OCI-LY7 (cell line): ENCODE measurements at regions not wholly inside any gene's neighbourhood (a gene's known extent, or its start where the extent isn't known, plus 50 kb on each side); places are given as distances from the start of the nearest gene placed in this dataset.
A peak's percentile ranks its signal among the peaks of the same experiment; 100 is the strongest.

Experiments used
- BruUV-seq: library from RNA; stranded (reverse); fragments of 400-500 nt; replicated peaks from 2 replicates; lab custom pipeline; 2021; lab: Mats Ljungman, UMichigan
- CTCF ChIA-PET: fragments of 300-600 bp; sonication (Branson Sonifier 250); formaldehyde crosslinking; loops from one replicate; lab custom pipeline; 2022; ENCODE audit warnings: antibody characterized with exemption; ENCODE audit not compliant: unreplicated experiment; lab: Charles Lee
- POLR2A ChIA-PET: fragments of 300-600 bp; sonication (Branson Sonifier 250); formaldehyde crosslinking; loops from one replicate; lab custom pipeline; 2022; ENCODE audit warnings: antibody characterized with exemption; lab: Charles Lee
- DNase-seq: peaks from one replicate; pipeline ENCODE4 v3.0.0-alpha.2; 2015; ENCODE audit warnings: low spot score
- H2AFZ ChIP-seq: fragments of 200-600 bp; sonication (generic), shearing (Covaris generic); 2 replicates; pipeline ENCODE4 v1.6.1; 2014; ENCODE audit warnings: mild to moderate bottlenecking, antibody characterized with exemption, low read length, moderate library complexity
- H3K27ac ChIP-seq: fragments of 200-600 bp; sonication (generic); 2 replicates; pipeline ENCODE4 v1.5.1; 2014; ENCODE audit warnings: mixed run types, low read depth, mild to moderate bottlenecking, moderate library complexity, low read length, inconsistent platforms; ENCODE audit not compliant: poor library complexity, severe bottlenecking
- H3K36me3 ChIP-seq: fragments of 200-600 bp; sonication (generic); 2 replicates; pipeline ENCODE4 v1.6.1; 2014; ENCODE audit warnings: mild to moderate bottlenecking, antibody characterized with exemption, low read length, moderate library complexity, mixed read lengths; ENCODE audit not compliant: insufficient read depth
- H3K4me1 ChIP-seq: fragments of 200-600 bp; sonication (generic); 2 replicates; pipeline ENCODE4 v1.5.1; 2014; ENCODE audit warnings: mild to moderate bottlenecking, low read length; ENCODE audit not compliant: insufficient read depth, poor library complexity, severe bottlenecking
- H3K4me2 ChIP-seq: fragments of 200-600 bp; sonication (generic); 2 replicates; pipeline ENCODE4 v1.6.1; 2014; ENCODE audit warnings: mild to moderate bottlenecking, low read length
- H3K4me3 ChIP-seq: fragments of 200-600 bp; sonication (generic); 2 replicates; pipeline ENCODE4 v1.5.1; 2014; ENCODE audit warnings: mild to moderate bottlenecking, low read depth, low read length; ENCODE audit not compliant: poor library complexity, severe bottlenecking
- H3K79me2 ChIP-seq: fragments of 200-600 bp; sonication (generic); 2 replicates; pipeline ENCODE4 v1.6.1; 2016; ENCODE audit warnings: low read depth, mild to moderate bottlenecking, low read length, moderate library complexity, mixed read lengths; ENCODE audit not compliant: insufficient read depth
- H3K9me2 ChIP-seq: fragments of 200-600 bp; sonication (generic); 2 replicates; pipeline ENCODE4 v1.6.1; 2016; ENCODE audit warnings: mild to moderate bottlenecking, low read length, mixed read lengths; ENCODE audit not compliant: insufficient read depth
- H3K9me3 ChIP-seq: fragments of 200-600 bp; sonication (generic); 2 replicates; pipeline ENCODE4 v1.6.1; 2014; ENCODE audit warnings: mild to moderate bottlenecking, mixed run types, low read length, mixed read lengths
- H4K20me1 ChIP-seq: fragments of 200-600 bp; sonication (generic); 2 replicates; pipeline ENCODE4 v1.6.1; 2014; ENCODE audit warnings: mild to moderate bottlenecking, antibody characterized with exemption, low read length, moderate library complexity, mixed read lengths; ENCODE audit not compliant: insufficient read depth
- EZH2phosphoT487 ChIP-seq: fragments of 200-600 bp; sonication (generic); IDR thresholded peaks from 2 replicates; pipeline ENCODE4 v1.6.1; 2018; ENCODE audit warnings: low read depth, borderline replicate concordance, mild to moderate bottlenecking, mixed run types, antibody characterized with exemption, low read length, moderate library complexity, mixed read lengths
- intact Hi-C: fragments of 100-400 bp; cut with micrococcal nuclease; formaldehyde crosslinking; loops from one replicate; pipeline ENCODE4 v1.10.0; 2022; ENCODE audit not compliant: unreplicated experiment
- TF ChIP-seq, protein P1 (sequence below): fragments of 200-600 bp; sonication (generic); conservative IDR thresholded peaks from 2 replicates; pipeline ENCODE4 v1.5.1; 2014; ENCODE audit warnings: mild to moderate bottlenecking, antibody characterized with exemption, low read length, moderate library complexity, mixed read lengths

DNA sequence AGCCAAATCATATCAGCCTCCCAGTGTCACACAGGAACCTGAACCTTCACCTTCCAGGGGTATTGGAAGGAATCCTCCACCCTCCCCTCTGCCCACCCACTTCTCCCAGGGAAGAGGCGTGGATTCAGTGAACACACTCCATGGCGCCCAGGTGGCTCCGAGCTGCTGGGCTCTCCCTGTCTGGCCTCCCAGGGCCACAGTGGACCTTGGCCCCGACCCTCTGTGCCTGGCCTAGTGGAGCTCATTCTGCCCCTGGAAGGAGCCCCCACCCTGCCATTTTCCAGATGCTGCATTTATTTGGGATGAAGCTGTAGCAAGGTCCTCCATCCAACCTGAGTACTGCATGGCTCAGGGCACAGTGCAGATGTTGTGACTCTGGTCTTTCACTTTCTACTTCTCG is 1340.1 kb downstream of the TBC1D22A start:
- H3K9me3 ChIP-seq: peaks cover 14% of the 10 kb centered on the region; the same call in 1 of the 2 replicates
- CTCF ChIA-PET: no interaction called here
- no peaks in the 10 kb centered on the region for H3K9me2 ChIP-seq
- TF ChIP-seq EZH2phosphoT487: no peak
- TF ChIP-seq, protein P1, sequence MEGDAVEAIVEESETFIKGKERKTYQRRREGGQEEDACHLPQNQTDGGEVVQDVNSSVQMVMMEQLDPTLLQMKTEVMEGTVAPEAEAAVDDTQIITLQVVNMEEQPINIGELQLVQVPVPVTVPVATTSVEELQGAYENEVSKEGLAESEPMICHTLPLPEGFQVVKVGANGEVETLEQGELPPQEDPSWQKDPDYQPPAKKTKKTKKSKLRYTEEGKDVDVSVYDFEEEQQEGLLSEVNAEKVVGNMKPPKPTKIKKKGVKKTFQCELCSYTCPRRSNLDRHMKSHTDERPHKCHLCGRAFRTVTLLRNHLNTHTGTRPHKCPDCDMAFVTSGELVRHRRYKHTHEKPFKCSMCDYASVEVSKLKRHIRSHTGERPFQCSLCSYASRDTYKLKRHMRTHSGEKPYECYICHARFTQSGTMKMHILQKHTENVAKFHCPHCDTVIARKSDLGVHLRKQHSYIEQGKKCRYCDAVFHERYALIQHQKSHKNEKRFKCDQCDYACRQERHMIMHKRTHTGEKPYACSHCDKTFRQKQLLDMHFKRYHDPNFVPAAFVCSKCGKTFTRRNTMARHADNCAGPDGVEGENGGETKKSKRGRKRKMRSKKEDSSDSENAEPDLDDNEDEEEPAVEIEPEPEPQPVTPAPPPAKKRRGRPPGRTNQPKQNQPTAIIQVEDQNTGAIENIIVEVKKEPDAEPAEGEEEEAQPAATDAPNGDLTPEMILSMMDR: no peak
- intact Hi-C loops: no loop called here
- H3K4me3 ChIP-seq: no peak overlapping the region
- POLR2A ChIA-PET: interaction anchor here (1.1 kb wide), 2 partner anchors 114 to 262 kb away, joined by 3 read pairs; no protein-coding TSS in a partner anchor
- no peaks in the 10 kb centered on the region for H4K20me1 ChIP-seq
- no peak overlapping the region for H3K27ac ChIP-seq
- no peak for DNase-seq
- H3K79me2 ChIP-seq: no peaks in the 10 kb centered on the region
- no TSS peak for BruUV-seq
- no peaks in the 10 kb centered on the region; the same call in 1 of the 2 replicates for H3K36me3 ChIP-seq
- H3K4me2 ChIP-seq: no peak overlapping the region
- peaks cover 62% of the 10 kb centered on the region for H3K4me1 ChIP-seq
- H2AFZ ChIP-seq: no peak overlapping the region

DNA sequence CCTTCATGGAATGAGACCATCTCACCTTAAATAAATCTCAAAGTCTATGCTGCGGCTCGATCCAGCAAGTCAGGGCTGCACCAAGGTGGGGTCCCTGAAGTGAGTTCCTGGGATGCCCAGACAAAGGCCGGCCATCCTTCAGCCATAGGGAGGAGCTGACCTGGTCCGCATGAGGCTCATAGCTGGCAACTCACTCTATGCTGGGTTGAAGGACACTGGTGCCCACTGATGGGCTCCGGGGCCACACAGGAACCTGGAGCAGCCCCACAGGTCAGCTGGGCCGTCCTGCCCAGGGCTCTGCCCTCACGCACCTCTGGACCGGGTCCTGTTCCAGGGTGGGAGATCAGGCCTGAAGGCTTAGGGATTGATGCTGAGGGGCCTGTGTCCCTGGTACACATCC is 1339.3 kb downstream of the TBC1D22A start:
- ChIA-PET POLR2A (no interaction called here), CTCF (no interaction called here)
- Histone ChIP-seq H3K9me2 (no peaks in the 10 kb centered on the region), H2AFZ (no peak overlapping the region), H3K27ac (peak overlapping the region; percentile 98), H4K20me1 (no peaks in the 10 kb centered on the region), H3K79me2 (no peaks in the 10 kb centered on the region), H3K4me2 (peak overlapping the region; percentile 73), H3K36me3 (no peaks in the 10 kb centered on the region; the same call in 1 of the 2 replicates), H3K9me3 (peaks cover 14% of the 10 kb centered on the region; the same call in 1 of the 2 replicates), H3K4me1 (peaks cover 71% of the 10 kb centered on the region), H3K4me3 (no peak overlapping the region)
- intact Hi-C loops: no loop called here
- TF ChIP-seq, protein P1: no peak
- no peak for TF ChIP-seq EZH2phosphoT487
- DNase-seq: no peak
- BruUV-seq: no TSS peak

DNA sequence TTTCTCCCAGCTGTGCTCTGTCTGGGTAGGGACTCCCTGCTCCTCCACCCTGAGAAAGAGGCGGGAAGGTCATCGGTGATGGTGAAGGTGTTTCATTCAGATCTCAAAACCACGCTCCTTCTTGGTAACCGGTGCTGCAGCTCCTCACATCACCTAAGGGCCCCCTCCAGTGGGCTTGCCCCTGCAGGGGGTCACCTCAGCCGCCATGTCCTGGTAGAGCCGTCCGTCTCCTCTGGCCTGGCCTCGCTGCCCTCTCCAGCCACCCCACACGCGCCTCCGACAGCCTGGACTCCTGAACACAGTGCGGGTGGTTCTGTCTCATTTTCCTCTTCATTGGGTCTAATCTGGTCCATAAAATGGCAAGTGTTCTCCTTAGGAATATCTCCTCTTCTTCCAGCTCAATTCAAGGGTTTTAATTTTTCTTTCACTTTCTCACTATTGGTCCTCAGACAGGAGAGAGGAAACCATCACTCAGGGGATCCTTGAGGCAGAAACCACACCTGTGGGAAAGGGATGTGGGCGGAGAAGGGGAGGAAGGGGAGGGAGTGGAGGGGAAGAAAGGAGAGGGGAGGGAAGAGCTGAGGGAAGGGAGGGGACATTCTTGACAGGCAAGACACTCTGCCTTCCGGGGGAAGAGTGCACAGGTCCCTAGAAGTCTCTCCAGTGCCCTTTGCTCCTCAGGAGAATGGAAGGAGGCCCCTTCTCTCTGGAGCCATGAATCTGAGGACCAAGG is 1338.4 kb downstream of the TBC1D22A start:
- POLR2A ChIA-PET: interaction anchor here (0.7 to 0.8 kb wide), 2 partner anchors 121 to 252 kb away, joined by 3 to 11 read pairs; no protein-coding TSS in a partner anchor
- DNase-seq: peak; percentile 50
- Histone ChIP-seq H3K4me3 (peak overlapping the region; percentile 17), H3K4me2 (peak overlapping the region; percentile 73), H3K27ac (peak overlapping the region; percentile 98), H3K79me2 (no peaks in the 10 kb centered on the region), H4K20me1 (no peaks in the 10 kb centered on the region), H3K4me1 (peaks cover 80% of the 10 kb centered on the region), H3K9me2 (no peaks in the 10 kb centered on the region), H3K36me3 (no peaks in the 10 kb centered on the region; the same call in 1 of the 2 replicates), H3K9me3 (peaks cover 14% of the 10 kb centered on the region; the same call in 1 of the 2 replicates), H2AFZ (no peak overlapping the region; the same call in 1 of the 2 replicates)
- no TSS peak for BruUV-seq
- intact Hi-C loops: no loop called here
- TF ChIP-seq, protein P1: no peak
- no peak for TF ChIP-seq EZH2phosphoT487
- CTCF ChIA-PET: no interaction called here
